ENCODE measurements at regions not wholly inside any gene's neighbourhood (a gene's known extent, or its start where the extent isn't known, plus 50 kb on each side); places are given as distances from the start of the nearest gene placed in this dataset.

GRCh38 chr4:81355136-81355535, 116.6 kb downstream of the RASGEF1B start:
- TF ChIP-seq POLR2AphosphoS5 (IDR thresholded peaks at IDR 0.05; ENCODE audit: borderline replicate concordance, low read depth, low read length) (no peak), EZH2 (IDR thresholded peaks at IDR 0.05) (no peak), FOXP2 (optimal IDR thresholded peaks at IDR 0.05; ENCODE audit: control extremely low read depth, extremely low read length, insufficient read depth) (no peak)

All from SK-N-MC (cell line).